ENCODE measurements at regions not wholly inside any gene's neighbourhood (a gene's known extent, or its start where the extent isn't known, plus 50 kb on each side); places are given as distances from the start of the nearest gene placed in this dataset.

DNA sequence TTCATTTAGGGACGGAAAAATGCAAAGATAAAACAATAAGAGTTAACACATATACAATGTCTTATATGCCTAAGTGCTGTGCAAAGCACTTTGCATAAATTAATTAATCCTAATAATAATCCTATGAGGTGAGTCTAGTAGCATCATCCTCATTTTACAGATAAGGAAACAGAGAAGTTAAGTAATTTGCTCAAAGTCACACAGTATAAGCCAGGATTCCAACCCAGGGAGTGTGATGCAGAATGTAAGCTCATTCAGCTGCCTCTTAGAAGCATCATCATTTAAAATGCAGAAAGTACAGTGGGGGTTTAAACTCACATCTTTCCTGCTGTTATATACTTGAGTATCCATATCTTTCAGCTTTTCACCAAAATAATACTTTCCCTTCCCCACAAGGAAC is 203.7 kb downstream of the LARP7 start:
- no peak for TF ChIP-seq PRPF4 (IDR thresholded peaks at IDR 0.05; ENCODE audit: insufficient read depth, low read depth, low read length, poor library complexity, severe bottlenecking)
- TF ChIP-seq, protein P1, sequence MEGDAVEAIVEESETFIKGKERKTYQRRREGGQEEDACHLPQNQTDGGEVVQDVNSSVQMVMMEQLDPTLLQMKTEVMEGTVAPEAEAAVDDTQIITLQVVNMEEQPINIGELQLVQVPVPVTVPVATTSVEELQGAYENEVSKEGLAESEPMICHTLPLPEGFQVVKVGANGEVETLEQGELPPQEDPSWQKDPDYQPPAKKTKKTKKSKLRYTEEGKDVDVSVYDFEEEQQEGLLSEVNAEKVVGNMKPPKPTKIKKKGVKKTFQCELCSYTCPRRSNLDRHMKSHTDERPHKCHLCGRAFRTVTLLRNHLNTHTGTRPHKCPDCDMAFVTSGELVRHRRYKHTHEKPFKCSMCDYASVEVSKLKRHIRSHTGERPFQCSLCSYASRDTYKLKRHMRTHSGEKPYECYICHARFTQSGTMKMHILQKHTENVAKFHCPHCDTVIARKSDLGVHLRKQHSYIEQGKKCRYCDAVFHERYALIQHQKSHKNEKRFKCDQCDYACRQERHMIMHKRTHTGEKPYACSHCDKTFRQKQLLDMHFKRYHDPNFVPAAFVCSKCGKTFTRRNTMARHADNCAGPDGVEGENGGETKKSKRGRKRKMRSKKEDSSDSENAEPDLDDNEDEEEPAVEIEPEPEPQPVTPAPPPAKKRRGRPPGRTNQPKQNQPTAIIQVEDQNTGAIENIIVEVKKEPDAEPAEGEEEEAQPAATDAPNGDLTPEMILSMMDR (IDR thresholded peaks at IDR 0.05 in 2 of 3, conservative IDR thresholded peaks at IDR 0.05 in 1 of 3; ENCODE audit: insufficient read depth in 2 of 3, low read depth in 1 of 3, low read length in 3 of 3): no peak
